Osteoblast (primary cell): ENCODE measurements at regions not wholly inside any gene's neighbourhood (a gene's known extent, or its start where the extent isn't known, plus 50 kb on each side); places are given as distances from the start of the nearest gene placed in this dataset.

Source experiments
- DNase-seq: peaks from one replicate; pipeline ENCODE4 v3.0.0; 2011; ENCODE audit warnings: low spot score, mixed read lengths; ENCODE audit not compliant: insufficient read length; ENCODE audit errors: missing footprints
- H2AFZ ChIP-seq: 2 replicates; pipeline ENCODE4 v1.6.0; 2011; ENCODE audit warnings: mild to moderate bottlenecking, low read length
- H3K27ac ChIP-seq: 2 replicates; pipeline ENCODE4 v1.5.1; 2011; ENCODE audit warnings: mild to moderate bottlenecking, low read depth, low read length, moderate library complexity
- H3K27me3 ChIP-seq: 2 replicates; pipeline ENCODE4 v1.6.0; 2012; ENCODE audit warnings: mild to moderate bottlenecking, control low read depth, inconsistent platforms, low read length, moderate library complexity; ENCODE audit not compliant: insufficient read depth
- H3K36me3 ChIP-seq: 2 replicates; pipeline ENCODE4 v1.5.1; 2011; ENCODE audit warnings: mild to moderate bottlenecking, low read length, control low read depth, moderate library complexity; ENCODE audit not compliant: insufficient read depth
- H3K4me1 ChIP-seq: 2 replicates; pipeline ENCODE4 v1.5.1; 2011; ENCODE audit warnings: mild to moderate bottlenecking, low read length, control low read depth, moderate library complexity; ENCODE audit not compliant: insufficient read depth
- H3K4me2 ChIP-seq: 2 replicates; pipeline ENCODE4 v1.6.0; 2011; ENCODE audit warnings: mild to moderate bottlenecking, low read length; ENCODE audit not compliant: insufficient read depth
- H3K4me3 ChIP-seq: fragments of 200-600 bp; sonication (generic); 3 replicates; pipeline ENCODE4 v1.5.1; 2012; ENCODE audit warnings: mild to moderate bottlenecking, low read length, inconsistent platforms; ENCODE audit not compliant: insufficient read depth
- H3K79me2 ChIP-seq: 2 replicates; pipeline ENCODE4 v1.6.0; 2012; ENCODE audit warnings: mild to moderate bottlenecking, low read length, control low read depth, inconsistent platforms; ENCODE audit not compliant: insufficient read depth
- H3K9me3 ChIP-seq: 2 replicates; pipeline ENCODE4 v1.5.1; 2011; ENCODE audit warnings: low read depth, low read length, control low read depth
- H4K20me1 ChIP-seq: 2 replicates; pipeline ENCODE4 v1.6.0; 2012; ENCODE audit warnings: mild to moderate bottlenecking, low read length, control low read depth; ENCODE audit not compliant: insufficient read depth
- CTCF ChIP-seq: IDR thresholded peaks from 2 replicates; pipeline ENCODE4 v1.5.1; 2011; ENCODE audit warnings: mild to moderate bottlenecking, low read depth, low read length, moderate library complexity; ENCODE audit errors: extremely low read depth

- Histone ChIP-seq H3K79me2 (no peaks in the 10 kb centered on the region), H3K27me3 (no peaks in the 10 kb centered on the region), H3K4me2 (no peak overlapping the region), H3K27ac (no peak overlapping the region), H3K4me1 (peaks cover 8% of the 10 kb centered on the region), H3K36me3 (no peaks in the 10 kb centered on the region), H2AFZ (no peak overlapping the region), H3K9me3 (no peaks in the 10 kb centered on the region), H4K20me1 (no peaks in the 10 kb centered on the region), H3K4me3 (no peak overlapping the region)
- no peak for DNase-seq
- no peak for TF ChIP-seq CTCF
These were observed 111.5 kb upstream of the TNC start for GRCh38 chr9:115229496-115229895.

GRCh38 chr9:115230924-115231515, 113.1 kb upstream of the TNC start:
- no peaks in the 10 kb centered on the region for H3K9me3 ChIP-seq
- H2AFZ ChIP-seq: no peak overlapping the region
- H4K20me1 ChIP-seq: no peaks in the 10 kb centered on the region
- no peak overlapping the region for H3K4me2 ChIP-seq
- H3K27me3 ChIP-seq: no peaks in the 10 kb centered on the region
- no peak for DNase-seq
- no peaks in the 10 kb centered on the region for H3K79me2 ChIP-seq
- H3K27ac ChIP-seq: no peak overlapping the region
- no peak overlapping the region for H3K4me3 ChIP-seq
- TF ChIP-seq CTCF: no peak
- peaks cover 11% of the 10 kb centered on the region for H3K4me1 ChIP-seq
- H3K36me3 ChIP-seq: no peaks in the 10 kb centered on the region

GRCh38 chr9:115232181-115232774, 114.3 kb upstream of the TNC start:
- no peaks in the 10 kb centered on the region for H3K27me3 ChIP-seq
- peaks cover 11% of the 10 kb centered on the region for H3K4me1 ChIP-seq
- H3K9me3 ChIP-seq: no peaks in the 10 kb centered on the region
- H4K20me1 ChIP-seq: no peaks in the 10 kb centered on the region
- H3K79me2 ChIP-seq: no peaks in the 10 kb centered on the region
- H3K36me3 ChIP-seq: no peaks in the 10 kb centered on the region
- H3K4me2 ChIP-seq: no peak overlapping the region
- H3K4me3 ChIP-seq: no peak overlapping the region
- DNase-seq: no peak
- TF ChIP-seq CTCF: no peak
- no peak overlapping the region for H2AFZ ChIP-seq
- no peak overlapping the region for H3K27ac ChIP-seq

- no peaks in the 10 kb centered on the region for H3K36me3 ChIP-seq
- H4K20me1 ChIP-seq: no peaks in the 10 kb centered on the region
- no peak overlapping the region for H3K4me3 ChIP-seq
- H2AFZ ChIP-seq: peak overlapping the region; percentile 72
- H3K27ac ChIP-seq: peak overlapping the region; percentile 70
- no peaks in the 10 kb centered on the region for H3K27me3 ChIP-seq
- no peak for TF ChIP-seq CTCF
- no peaks in the 10 kb centered on the region for H3K79me2 ChIP-seq
- H3K9me3 ChIP-seq: no peaks in the 10 kb centered on the region
- peaks cover 11% of the 10 kb centered on the region for H3K4me1 ChIP-seq
- peak overlapping the region; percentile 0 for H3K4me2 ChIP-seq
- peak; percentile 43 for DNase-seq
These were observed 116.1 kb upstream of the TNC start for GRCh38 chr9:115234094-115234493.
